ENCODE measurements at regions not wholly inside any gene's neighbourhood (a gene's known extent, or its start where the extent isn't known, plus 50 kb on each side); places are given as distances from the start of the nearest gene placed in this dataset.

- TF ChIP-seq RAD21 (IDR thresholded peaks at IDR 0.05; ENCODE audit: low read depth) (no peak), CTCF (IDR thresholded peaks at IDR 0.05 in 2 of 3, conservative IDR thresholded peaks at IDR 0.05 in 1 of 3; ENCODE audit: borderline replicate concordance in 1 of 3, insufficient read depth in 1 of 3, low read depth in 2 of 3, low read length in 2 of 3) (no peak), EGR1 (IDR thresholded peaks at IDR 0.05; ENCODE audit: low read depth) (no peak), YY1 (IDR thresholded peaks at IDR 0.05; ENCODE audit: extremely low read depth, insufficient replicate concordance, low read depth, low read length) (no peak), FOSL1 (IDR thresholded peaks at IDR 0.05; ENCODE audit: low read depth) (no peak), EZH2phosphoT487 (IDR thresholded peaks at IDR 0.05; ENCODE audit: borderline replicate concordance) (no peak), POLR2AphosphoS5 (IDR thresholded peaks at IDR 0.05; ENCODE audit: low read depth, low read length) (no peak), POLR2A (IDR thresholded peaks at IDR 0.05; ENCODE audit: borderline replicate concordance, extremely low read depth, insufficient read depth, insufficient read length) (no peak), ZNF274 (IDR thresholded peaks at IDR 0.05; ENCODE audit: low read depth, low read length) (no peak), EZH2 (IDR thresholded peaks at IDR 0.05) (no peak), MAX (IDR thresholded peaks at IDR 0.05) (no peak), SIN3A (IDR thresholded peaks at IDR 0.05; ENCODE audit: low read depth) (no peak)
Observed at GRCh38 chr10:23694446-23694920, 255.6 kb downstream of the OTUD1 start.
